ENCODE measurements at regions not wholly inside any gene's neighbourhood (a gene's known extent, or its start where the extent isn't known, plus 50 kb on each side); places are given as distances from the start of the nearest gene placed in this dataset.
"Not testable (repeated sequence)": the region's sequence is repeated elsewhere in the genome, so short reads cannot be mapped to it uniquely, and the experiment has no call there.

DNA sequence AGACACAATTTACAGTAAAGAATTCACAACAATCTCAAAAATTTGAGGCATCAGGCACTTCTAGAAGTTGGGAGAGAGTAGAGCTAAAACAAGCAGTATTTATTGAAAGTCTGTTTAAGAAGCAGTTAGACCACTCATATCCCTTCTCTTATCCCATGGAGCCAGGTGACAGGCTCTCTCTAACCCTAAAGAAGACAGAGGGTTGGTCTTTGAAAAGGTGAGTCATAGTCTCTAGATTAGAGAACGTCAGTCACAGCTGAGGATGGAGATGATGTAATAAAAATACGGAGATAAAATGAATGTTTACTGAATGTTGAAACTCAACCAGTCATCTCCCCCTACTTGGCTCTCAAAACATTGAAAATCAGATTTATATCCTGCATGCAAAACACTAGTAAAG, 223.8 kb downstream of the CHIC2 start:
- H3K27me3 ChIP-seq (ENCODE audit: insufficient read depth, poor library complexity, severe bottlenecking): peaks cover 2% of the 10 kb centered on the region
- TF ChIP-seq, protein P1, sequence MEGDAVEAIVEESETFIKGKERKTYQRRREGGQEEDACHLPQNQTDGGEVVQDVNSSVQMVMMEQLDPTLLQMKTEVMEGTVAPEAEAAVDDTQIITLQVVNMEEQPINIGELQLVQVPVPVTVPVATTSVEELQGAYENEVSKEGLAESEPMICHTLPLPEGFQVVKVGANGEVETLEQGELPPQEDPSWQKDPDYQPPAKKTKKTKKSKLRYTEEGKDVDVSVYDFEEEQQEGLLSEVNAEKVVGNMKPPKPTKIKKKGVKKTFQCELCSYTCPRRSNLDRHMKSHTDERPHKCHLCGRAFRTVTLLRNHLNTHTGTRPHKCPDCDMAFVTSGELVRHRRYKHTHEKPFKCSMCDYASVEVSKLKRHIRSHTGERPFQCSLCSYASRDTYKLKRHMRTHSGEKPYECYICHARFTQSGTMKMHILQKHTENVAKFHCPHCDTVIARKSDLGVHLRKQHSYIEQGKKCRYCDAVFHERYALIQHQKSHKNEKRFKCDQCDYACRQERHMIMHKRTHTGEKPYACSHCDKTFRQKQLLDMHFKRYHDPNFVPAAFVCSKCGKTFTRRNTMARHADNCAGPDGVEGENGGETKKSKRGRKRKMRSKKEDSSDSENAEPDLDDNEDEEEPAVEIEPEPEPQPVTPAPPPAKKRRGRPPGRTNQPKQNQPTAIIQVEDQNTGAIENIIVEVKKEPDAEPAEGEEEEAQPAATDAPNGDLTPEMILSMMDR (IDR thresholded peaks at IDR 0.05; ENCODE audit: insufficient read depth, low read length): no peak
- TF ChIP-seq SPI1 (IDR thresholded peaks at IDR 0.05; ENCODE audit: borderline replicate concordance, low read depth) (no peak), POLR2AphosphoS5 (IDR thresholded peaks at IDR 0.05; ENCODE audit: low read depth) (no peak), GABPA (IDR thresholded peaks at IDR 0.05; ENCODE audit: low read depth) (no peak)
- TF ChIP-seq, protein P2, sequence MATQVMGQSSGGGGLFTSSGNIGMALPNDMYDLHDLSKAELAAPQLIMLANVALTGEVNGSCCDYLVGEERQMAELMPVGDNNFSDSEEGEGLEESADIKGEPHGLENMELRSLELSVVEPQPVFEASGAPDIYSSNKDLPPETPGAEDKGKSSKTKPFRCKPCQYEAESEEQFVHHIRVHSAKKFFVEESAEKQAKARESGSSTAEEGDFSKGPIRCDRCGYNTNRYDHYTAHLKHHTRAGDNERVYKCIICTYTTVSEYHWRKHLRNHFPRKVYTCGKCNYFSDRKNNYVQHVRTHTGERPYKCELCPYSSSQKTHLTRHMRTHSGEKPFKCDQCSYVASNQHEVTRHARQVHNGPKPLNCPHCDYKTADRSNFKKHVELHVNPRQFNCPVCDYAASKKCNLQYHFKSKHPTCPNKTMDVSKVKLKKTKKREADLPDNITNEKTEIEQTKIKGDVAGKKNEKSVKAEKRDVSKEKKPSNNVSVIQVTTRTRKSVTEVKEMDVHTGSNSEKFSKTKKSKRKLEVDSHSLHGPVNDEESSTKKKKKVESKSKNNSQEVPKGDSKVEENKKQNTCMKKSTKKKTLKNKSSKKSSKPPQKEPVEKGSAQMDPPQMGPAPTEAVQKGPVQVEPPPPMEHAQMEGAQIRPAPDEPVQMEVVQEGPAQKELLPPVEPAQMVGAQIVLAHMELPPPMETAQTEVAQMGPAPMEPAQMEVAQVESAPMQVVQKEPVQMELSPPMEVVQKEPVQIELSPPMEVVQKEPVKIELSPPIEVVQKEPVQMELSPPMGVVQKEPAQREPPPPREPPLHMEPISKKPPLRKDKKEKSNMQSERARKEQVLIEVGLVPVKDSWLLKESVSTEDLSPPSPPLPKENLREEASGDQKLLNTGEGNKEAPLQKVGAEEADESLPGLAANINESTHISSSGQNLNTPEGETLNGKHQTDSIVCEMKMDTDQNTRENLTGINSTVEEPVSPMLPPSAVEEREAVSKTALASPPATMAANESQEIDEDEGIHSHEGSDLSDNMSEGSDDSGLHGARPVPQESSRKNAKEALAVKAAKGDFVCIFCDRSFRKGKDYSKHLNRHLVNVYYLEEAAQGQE (IDR thresholded peaks at IDR 0.05; ENCODE audit: insufficient replicate concordance, low read depth): no peak
- DNase-seq (ENCODE audit: low read depth in 1 of 2, low spot score in 1 of 2): peak in 1 of 2 experiments; percentile 3
- no peak overlapping the region for H3K27ac ChIP-seq (replicated peaks)
- H3K4me3 ChIP-seq (replicated peaks; ENCODE audit: insufficient read depth, low read length): no peak overlapping the region

DNA sequence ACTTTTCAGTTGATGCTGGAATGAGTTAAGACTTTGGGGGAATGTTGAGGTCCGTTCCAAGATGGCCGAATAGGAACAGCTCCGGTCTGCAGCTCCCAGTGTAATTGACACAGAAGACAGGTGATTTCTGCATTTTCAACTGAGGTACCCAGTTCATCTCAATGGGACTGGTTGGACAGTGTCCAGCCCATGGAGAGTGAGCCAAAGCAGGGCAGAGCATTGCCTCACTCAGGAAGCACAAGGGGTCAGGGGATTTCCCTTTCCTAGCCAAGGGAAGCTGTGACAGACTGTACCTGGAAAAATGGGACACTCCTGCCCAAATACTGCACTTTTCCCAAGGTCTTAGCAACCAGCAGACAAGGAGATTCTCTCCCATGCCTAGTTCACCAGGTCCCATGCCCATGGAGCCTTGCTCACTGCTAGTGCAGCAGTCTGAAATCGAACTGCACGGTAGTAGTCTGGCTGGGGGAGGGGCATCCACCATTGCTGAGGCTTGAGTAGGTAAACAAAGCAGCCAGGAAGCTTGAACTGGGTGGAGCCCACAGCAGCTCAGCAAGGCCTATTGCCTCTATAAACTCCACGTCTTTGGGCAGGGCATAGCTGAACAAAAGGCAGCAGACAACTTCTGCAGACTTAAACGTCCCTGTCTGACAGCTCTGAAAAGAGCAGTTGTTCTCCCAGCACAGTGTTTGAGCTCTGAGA, 231.0 kb downstream of the CHIC2 start:
- not testable (repeated sequence) for DNase-seq (ENCODE audit: low read depth in 1 of 2, low spot score in 1 of 2); H3K4me3 ChIP-seq (replicated peaks; ENCODE audit: insufficient read depth, low read length); H3K27ac ChIP-seq (replicated peaks); H3K27me3 ChIP-seq (ENCODE audit: insufficient read depth, poor library complexity, severe bottlenecking)

DNA sequence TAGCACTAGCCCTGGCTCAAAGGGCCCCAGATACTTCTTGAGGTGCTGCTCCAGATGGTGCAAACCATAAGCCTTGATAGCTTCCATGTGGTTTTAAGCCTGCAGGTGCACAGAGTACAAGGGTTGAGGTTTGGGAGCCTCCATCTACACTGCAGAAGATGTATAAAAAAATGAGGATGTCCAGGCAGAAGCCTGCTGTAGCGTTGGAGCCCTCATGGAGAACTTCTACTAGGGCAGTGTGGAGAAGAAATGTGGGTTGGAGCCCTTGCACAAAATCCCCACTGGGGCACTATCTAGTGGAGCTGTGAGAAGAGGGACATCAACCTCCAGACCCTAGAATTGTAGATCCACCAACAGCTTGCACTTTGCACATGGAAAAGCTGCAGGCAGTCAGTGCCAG, 231.9 kb downstream of the CHIC2 start:
- H3K27ac ChIP-seq (replicated peaks): no peak overlapping the region
- DNase-seq (ENCODE audit: low read depth in 1 of 2, low spot score in 1 of 2): no peak
- H3K27me3 ChIP-seq (ENCODE audit: insufficient read depth, poor library complexity, severe bottlenecking): no peaks in the 10 kb centered on the region
- no peak overlapping the region for H3K4me3 ChIP-seq (replicated peaks; ENCODE audit: insufficient read depth, low read length)
- TF ChIP-seq, protein P1 (IDR thresholded peaks at IDR 0.05; ENCODE audit: insufficient read depth, low read length): no peak
- TF ChIP-seq, protein P2 (IDR thresholded peaks at IDR 0.05; ENCODE audit: insufficient replicate concordance, low read depth): no peak
- TF ChIP-seq POLR2AphosphoS5 (IDR thresholded peaks at IDR 0.05; ENCODE audit: low read depth): no peak
- no peak for TF ChIP-seq SPI1 (IDR thresholded peaks at IDR 0.05; ENCODE audit: borderline replicate concordance, low read depth)
- TF ChIP-seq GABPA (IDR thresholded peaks at IDR 0.05; ENCODE audit: low read depth): no peak

DNA sequence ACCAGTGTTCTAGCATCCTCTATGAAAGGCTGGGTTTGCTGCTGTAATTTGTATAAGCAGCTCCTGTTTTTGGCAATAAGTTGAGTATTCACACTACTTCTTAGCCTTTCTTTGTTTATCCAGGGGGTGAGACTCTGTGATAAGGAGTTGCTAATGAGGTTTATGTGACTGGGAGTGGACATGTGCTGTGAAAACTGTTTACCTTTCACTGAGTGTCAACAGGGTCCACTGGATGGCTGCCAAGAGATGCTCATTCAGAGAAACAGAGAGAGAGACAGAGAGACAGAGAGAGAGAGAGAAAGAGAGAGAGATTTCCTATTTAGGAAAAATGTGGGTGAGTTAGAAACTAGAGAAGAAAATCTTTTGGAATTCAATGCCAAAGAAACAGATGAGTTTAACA, 233.9 kb downstream of the CHIC2 start:
- TF ChIP-seq POLR2AphosphoS5 (IDR thresholded peaks at IDR 0.05; ENCODE audit: low read depth): no peak
- TF ChIP-seq, protein P2 (IDR thresholded peaks at IDR 0.05; ENCODE audit: insufficient replicate concordance, low read depth): no peak
- no peak for TF ChIP-seq GABPA (IDR thresholded peaks at IDR 0.05; ENCODE audit: low read depth)
- no peak for TF ChIP-seq SPI1 (IDR thresholded peaks at IDR 0.05; ENCODE audit: borderline replicate concordance, low read depth)
- TF ChIP-seq, protein P1 (IDR thresholded peaks at IDR 0.05; ENCODE audit: insufficient read depth, low read length): no peak
- Histone ChIP-seq H3K4me3 (replicated peaks; ENCODE audit: insufficient read depth, low read length) (no peak overlapping the region), H3K27me3 (ENCODE audit: insufficient read depth, poor library complexity, severe bottlenecking) (no peaks in the 10 kb centered on the region), H3K27ac (replicated peaks) (no peak overlapping the region)
- DNase-seq (ENCODE audit: low read depth in 1 of 2, low spot score in 1 of 2): no peak
